GM19328 (cell line): ENCODE measurements at regions not wholly inside any gene's neighbourhood (a gene's known extent, or its start where the extent isn't known, plus 50 kb on each side); places are given as distances from the start of the nearest gene placed in this dataset.
"Not testable (repeated sequence)": the region's sequence is repeated elsewhere in the genome, so short reads cannot be mapped to it uniquely, and the experiment has no call there.

Experiments used
- ATAC-seq: cut with Tn5 transposase; IDR thresholded peaks from one replicate; pipeline ENCODE4 v1.9.1; 2021; ENCODE audit warnings: mild to moderate bottlenecking, moderate library complexity; ENCODE audit not compliant: unreplicated experiment

- ATAC-seq, result no peak
Observed at GRCh38 chr2:107094450-107094986, 208.6 kb upstream of the ST6GAL2 start.

- ATAC-seq, result no peak
Observed at GRCh38 chr2:107102176-107102575, 216.2 kb upstream of the ST6GAL2 start.

GRCh38 chr2:107107351-107107750 lies 221.4 kb upstream of the ST6GAL2 start:
- ATAC-seq, result no peak

- ATAC-seq, result no peak
Observed at GRCh38 chr2:107108556-107108955, 222.6 kb upstream of the ST6GAL2 start.

- no peak for ATAC-seq
Observed at GRCh38 chr2:107111623-107112022, 225.7 kb upstream of the ST6GAL2 start.

- ATAC-seq, result no peak
Observed at GRCh38 chr2:107112561-107112960, 226.6 kb upstream of the ST6GAL2 start.

GRCh38 chr2:107128381-107128780 lies 242.4 kb upstream of the ST6GAL2 start:
- no peak for ATAC-seq

- ATAC-seq, result peak; percentile 79
Observed at GRCh38 chr2:107132070-107132469, 246.1 kb upstream of the ST6GAL2 start.

- ATAC-seq, result no peak
Observed at GRCh38 chr2:107132746-107133145, 246.8 kb upstream of the ST6GAL2 start.

GRCh38 chr2:107133412-107133811 lies 247.4 kb upstream of the ST6GAL2 start:
- no peak for ATAC-seq

GRCh38 chr2:107136733-107137132 lies 250.8 kb upstream of the ST6GAL2 start:
- no peak for ATAC-seq

- ATAC-seq, result no peak
Observed at GRCh38 chr2:107137706-107138105, 251.7 kb upstream of the ST6GAL2 start.

GRCh38 chr2:107146181-107146580 lies 260.2 kb upstream of the ST6GAL2 start:
- ATAC-seq, result no peak

GRCh38 chr2:107146645-107147044 lies 260.7 kb upstream of the ST6GAL2 start:
- ATAC-seq, result not testable (repeated sequence)

- ATAC-seq, result no peak
Observed at GRCh38 chr2:107148055-107148454, 262.1 kb upstream of the ST6GAL2 start.

- no peak for ATAC-seq
Observed at GRCh38 chr2:107148496-107148895, 262.5 kb upstream of the ST6GAL2 start.

GRCh38 chr2:107160640-107161239 lies 274.8 kb upstream of the ST6GAL2 start:
- no peak for ATAC-seq

- no peak for ATAC-seq
Observed at GRCh38 chr2:107168141-107168540, 282.2 kb upstream of the ST6GAL2 start.

GRCh38 chr2:107174171-107174570 lies 288.2 kb upstream of the ST6GAL2 start:
- ATAC-seq, result no peak

GRCh38 chr2:107182981-107183380 lies 297.0 kb upstream of the ST6GAL2 start:
- no peak for ATAC-seq

- ATAC-seq, result no peak
Observed at GRCh38 chr2:107187870-107188269, 301.9 kb upstream of the ST6GAL2 start.

GRCh38 chr2:107195631-107196030 lies 309.7 kb upstream of the ST6GAL2 start:
- ATAC-seq, result no peak
